ENCODE measurements at regions not wholly inside any gene's neighbourhood (a gene's known extent, or its start where the extent isn't known, plus 50 kb on each side); places are given as distances from the start of the nearest gene placed in this dataset.

GRCh38 chr4:180619440-180619839 lies 1623.8 kb upstream of the TENM3 start:
- TF ChIP-seq CTCF (IDR thresholded peaks at IDR 0.05; ENCODE audit: unreplicated experiment), result no peak
- DNase-seq (ENCODE audit: low spot score), result no peak
- Mint-ChIP-seq H3K4me3 (ENCODE audit: unreplicated experiment) (no peak overlapping the region), H3K9me3 (ENCODE audit: unreplicated experiment) (no peaks in the 10 kb centered on the region), H3K4me1 (ENCODE audit: unreplicated experiment) (no peaks in the 10 kb centered on the region), H3K36me3 (ENCODE audit: low read depth, unreplicated experiment) (no peaks in the 10 kb centered on the region), H3K27me3 (ENCODE audit: unreplicated experiment) (peaks cover 1% of the 10 kb centered on the region), H3K27ac (ENCODE audit: unreplicated experiment) (no peak overlapping the region)

GRCh38 chr4:180622254-180622653 lies 1620.9 kb upstream of the TENM3 start:
- Mint-ChIP-seq H3K9me3 (ENCODE audit: unreplicated experiment) (no peaks in the 10 kb centered on the region), H3K27ac (ENCODE audit: unreplicated experiment) (no peak overlapping the region), H3K36me3 (ENCODE audit: low read depth, unreplicated experiment) (no peaks in the 10 kb centered on the region), H3K4me3 (ENCODE audit: unreplicated experiment) (no peak overlapping the region), H3K4me1 (ENCODE audit: unreplicated experiment) (no peaks in the 10 kb centered on the region), H3K27me3 (ENCODE audit: unreplicated experiment) (peaks cover 3% of the 10 kb centered on the region)
- DNase-seq (ENCODE audit: low spot score), result no peak
- no peak for TF ChIP-seq CTCF (IDR thresholded peaks at IDR 0.05; ENCODE audit: unreplicated experiment)

GRCh38 chr4:180625653-180626052 lies 1617.5 kb upstream of the TENM3 start:
- Mint-ChIP-seq H3K27me3 (ENCODE audit: unreplicated experiment) (peaks cover 3% of the 10 kb centered on the region), H3K4me1 (ENCODE audit: unreplicated experiment) (no peaks in the 10 kb centered on the region)
- TF ChIP-seq CTCF (IDR thresholded peaks at IDR 0.05; ENCODE audit: unreplicated experiment), result no peak

GRCh38 chr4:180630012-180630665 lies 1613.1 kb upstream of the TENM3 start:
- Mint-ChIP-seq H3K27me3 (ENCODE audit: unreplicated experiment) (no peaks in the 10 kb centered on the region), H3K4me3 (ENCODE audit: unreplicated experiment) (no peak overlapping the region), H3K27ac (ENCODE audit: unreplicated experiment) (no peak overlapping the region), H3K4me1 (ENCODE audit: unreplicated experiment) (peaks cover 3% of the 10 kb centered on the region), H3K9me3 (ENCODE audit: unreplicated experiment) (no peaks in the 10 kb centered on the region), H3K36me3 (ENCODE audit: low read depth, unreplicated experiment) (no peaks in the 10 kb centered on the region)
- TF ChIP-seq CTCF (IDR thresholded peaks at IDR 0.05; ENCODE audit: unreplicated experiment), result no peak
- DNase-seq (ENCODE audit: low spot score), result no peak

More at GRCh38 chr4:180625653-180626052, 1617.5 kb upstream of the TENM3 start:
- Mint-ChIP-seq H3K9me3 (ENCODE audit: unreplicated experiment) (no peaks in the 10 kb centered on the region), H3K27ac (ENCODE audit: unreplicated experiment) (no peak overlapping the region), H3K36me3 (ENCODE audit: low read depth, unreplicated experiment) (no peaks in the 10 kb centered on the region), H3K4me3 (ENCODE audit: unreplicated experiment) (no peak overlapping the region)
- no peak for DNase-seq (ENCODE audit: low spot score)

- no peaks in the 10 kb centered on the region for H3K36me3 Mint-ChIP-seq (ENCODE audit: low read depth, unreplicated experiment)
- H3K4me1 Mint-ChIP-seq (ENCODE audit: unreplicated experiment), result peaks cover 3% of the 10 kb centered on the region
- no peaks in the 10 kb centered on the region for H3K27me3 Mint-ChIP-seq (ENCODE audit: unreplicated experiment)
- no peak for TF ChIP-seq CTCF (IDR thresholded peaks at IDR 0.05; ENCODE audit: unreplicated experiment)
- H3K9me3 Mint-ChIP-seq (ENCODE audit: unreplicated experiment), result no peaks in the 10 kb centered on the region
- no peak overlapping the region for H3K4me3 Mint-ChIP-seq (ENCODE audit: unreplicated experiment)
- no peak for DNase-seq (ENCODE audit: low spot score)
- no peak overlapping the region for H3K27ac Mint-ChIP-seq (ENCODE audit: unreplicated experiment)
Observed at GRCh38 chr4:180634306-180634705, 1608.9 kb upstream of the TENM3 start.

Measured in endothelial cell (in vitro differentiated cells).